Loucy (cell line): ENCODE measurements at regions not wholly inside any gene's neighbourhood (a gene's known extent, or its start where the extent isn't known, plus 50 kb on each side); places are given as distances from the start of the nearest gene placed in this dataset.
"Not testable (repeated sequence)": the region's sequence is repeated elsewhere in the genome, so short reads cannot be mapped to it uniquely, and the experiment has no call there.

Experiments used
- H2AFZ ChIP-seq: fragments of 200-600 bp; sonication (generic); 2 replicates; pipeline ENCODE4 v1.6.0; 2016; ENCODE audit warnings: antibody characterized with exemption, mild to moderate bottlenecking, low read length, moderate library complexity
- H3F3A ChIP-seq: fragments of 200-600 bp; 2 replicates; pipeline ENCODE4 v1.6.0; 2016; ENCODE audit warnings: antibody characterized with exemption, low read depth, mild to moderate bottlenecking
- H3K27me3 ChIP-seq: fragments of 200-600 bp; sonication (generic); 2 replicates; pipeline ENCODE4 v1.6.1; 2014; ENCODE audit warnings: low read length, mild to moderate bottlenecking; ENCODE audit not compliant: insufficient read depth, poor library complexity, severe bottlenecking
- H3K36me3 ChIP-seq: fragments of 200-600 bp; sonication (generic); 2 replicates; pipeline ENCODE4 v1.6.1; 2016; ENCODE audit warnings: low read length; ENCODE audit not compliant: insufficient read depth
- H3K4me1 ChIP-seq: fragments of 200-600 bp; sonication (generic); 2 replicates; pipeline ENCODE4 v1.5.1; 2014; ENCODE audit warnings: low read length, mild to moderate bottlenecking; ENCODE audit not compliant: insufficient read depth, poor library complexity, severe bottlenecking
- H3K4me2 ChIP-seq: fragments of 200-600 bp; sonication (generic); 2 replicates; pipeline ENCODE4 v1.6.0; 2014; ENCODE audit warnings: antibody characterized with exemption, low read length, low read depth, mild to moderate bottlenecking; ENCODE audit not compliant: poor library complexity, severe bottlenecking
- H3K4me3 ChIP-seq: fragments of 200-600 bp; sonication (generic); 2 replicates; pipeline ENCODE4 v1.5.1; 2014; ENCODE audit warnings: low read length, mild to moderate bottlenecking, mixed read lengths; ENCODE audit not compliant: poor library complexity, severe bottlenecking
- H3K79me2 ChIP-seq: fragments of 200-600 bp; sonication (generic); 2 replicates; pipeline ENCODE4 v1.6.1; 2014; ENCODE audit warnings: low read length; ENCODE audit not compliant: insufficient read depth
- H3K9ac ChIP-seq: fragments of 200-600 bp; sonication (generic); 2 replicates; pipeline ENCODE4 v1.6.0; 2014; ENCODE audit warnings: mild to moderate bottlenecking, low read depth, low read length, moderate library complexity; ENCODE audit not compliant: poor library complexity, severe bottlenecking
- H3K9me2 ChIP-seq: fragments of 200-600 bp; sonication (generic); replicated peaks from 2 replicates; pipeline ENCODE4 v1.6.1; 2016; ENCODE audit warnings: low read depth, low read length, mixed read lengths
- H3K9me3 ChIP-seq: fragments of 200-600 bp; sonication (generic); 2 replicates; pipeline ENCODE4 v1.6.1; 2014; ENCODE audit warnings: mild to moderate bottlenecking, antibody characterized with exemption, low read length, low read depth; ENCODE audit not compliant: insufficient read depth
- H4K20me1 ChIP-seq: fragments of 200-600 bp; sonication (generic); 2 replicates; pipeline ENCODE4 v1.6.0; 2014; ENCODE audit warnings: antibody characterized with exemption, low read length, mild to moderate bottlenecking; ENCODE audit not compliant: insufficient read depth, poor library complexity, severe bottlenecking
- CTCF ChIP-seq: fragments of 200-600 bp; sonication (generic); conservative IDR thresholded peaks from 2 replicates; pipeline ENCODE4 v1.5.1; 2014; ENCODE audit warnings: mild to moderate bottlenecking, antibody characterized with exemption, low read length
- EZH2phosphoT487 ChIP-seq: fragments of 200-600 bp; IDR thresholded peaks from 2 replicates; pipeline ENCODE4 v1.6.1; 2018; ENCODE audit warnings: antibody characterized with exemption, mild to moderate bottlenecking, moderate library complexity, borderline replicate concordance

- Histone ChIP-seq H3K4me2 (no peak overlapping the region), H3K4me1 (no peaks in the 10 kb centered on the region), H3K4me3 (no peak overlapping the region), H3K27me3 (no peaks in the 10 kb centered on the region), H3K36me3 (no peaks in the 10 kb centered on the region), H3K9me2 (no peaks in the 10 kb centered on the region), H2AFZ (no peak overlapping the region), H3K79me2 (no peaks in the 10 kb centered on the region), H3F3A (no peaks in the 10 kb centered on the region), H4K20me1 (no peaks in the 10 kb centered on the region), H3K9me3 (no peaks in the 10 kb centered on the region), H3K9ac (no peak overlapping the region)
- TF ChIP-seq CTCF (no peak), EZH2phosphoT487 (no peak)
These were observed 313.1 kb downstream of the SIPA1L2 start for GRCh38 chr1:232316864-232317263.

GRCh38 chr1:232313876-232314275 is 316.1 kb downstream of the SIPA1L2 start:
- H3K36me3 ChIP-seq, H3K4me3 ChIP-seq, H3K9ac ChIP-seq, H3K9me2 ChIP-seq, H3K9me3 ChIP-seq, H3K27me3 ChIP-seq, H3K4me2 ChIP-seq, H4K20me1 ChIP-seq, H3K79me2 ChIP-seq, H3F3A ChIP-seq, H2AFZ ChIP-seq, H3K4me1 ChIP-seq: not testable (repeated sequence)

- Histone ChIP-seq H3K4me1 (no peaks in the 10 kb centered on the region), H3F3A (no peaks in the 10 kb centered on the region), H3K9me3 (no peaks in the 10 kb centered on the region), H3K36me3 (no peaks in the 10 kb centered on the region), H2AFZ (no peak overlapping the region), H3K9me2 (no peaks in the 10 kb centered on the region), H3K27me3 (no peaks in the 10 kb centered on the region), H4K20me1 (no peaks in the 10 kb centered on the region), H3K9ac (no peak overlapping the region), H3K79me2 (no peaks in the 10 kb centered on the region), H3K4me2 (no peak overlapping the region), H3K4me3 (no peak overlapping the region)
- TF ChIP-seq EZH2phosphoT487 (no peak), CTCF (no peak)
These were observed 319.4 kb downstream of the SIPA1L2 start for GRCh38 chr1:232310541-232310940.

- Histone ChIP-seq H3K4me3 (no peak overlapping the region), H3K36me3 (no peaks in the 10 kb centered on the region), H3K27me3 (no peaks in the 10 kb centered on the region), H3F3A (no peaks in the 10 kb centered on the region), H3K4me1 (no peaks in the 10 kb centered on the region), H3K4me2 (no peak overlapping the region), H2AFZ (no peak overlapping the region), H3K9me2 (no peaks in the 10 kb centered on the region), H4K20me1 (no peaks in the 10 kb centered on the region), H3K79me2 (no peaks in the 10 kb centered on the region), H3K9me3 (no peaks in the 10 kb centered on the region), H3K9ac (no peak overlapping the region)
- TF ChIP-seq EZH2phosphoT487, result no peak
- no peak for TF ChIP-seq CTCF
These were observed 321.3 kb downstream of the SIPA1L2 start for GRCh38 chr1:232308616-232309015.
